ENCODE measurements at regions not wholly inside any gene's neighbourhood (a gene's known extent, or its start where the extent isn't known, plus 50 kb on each side); places are given as distances from the start of the nearest gene placed in this dataset.
"Not testable (repeated sequence)": the region's sequence is repeated elsewhere in the genome, so short reads cannot be mapped to it uniquely, and the experiment has no call there.

DNA sequence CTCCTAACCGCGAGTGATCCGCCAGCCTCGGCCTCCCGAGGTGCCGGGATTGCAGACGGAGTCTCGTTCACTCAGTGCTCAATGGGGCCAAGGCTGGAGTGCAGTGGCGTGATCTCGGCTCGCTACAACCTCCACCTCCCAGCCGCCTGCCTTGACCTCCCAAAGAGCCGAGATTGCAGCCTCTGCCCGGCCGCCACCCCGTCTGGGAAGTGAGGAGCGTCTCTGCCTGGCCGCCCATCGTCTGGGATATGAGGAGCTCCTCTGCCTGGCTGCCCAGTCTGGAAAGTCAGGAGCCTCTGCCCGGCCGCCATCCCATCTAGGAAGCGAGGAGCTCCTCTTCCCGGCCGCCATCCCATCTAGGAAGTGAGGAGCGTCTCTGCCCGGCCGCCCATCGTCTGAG, 58.8 kb upstream of the ANKRD30BL start:
- WGBS, 2 donors (ENCODE audit: low coverage in 1 of 2): no CpG with 5 or more reads among the region's 28 CpGs

GRCh38 chr2:132221886-132222285, 60.1 kb upstream of the ANKRD30BL start:
- H3K4me1 ChIP-seq, H3K27me3 ChIP-seq, ATAC-seq, H3K27ac ChIP-seq, H3K9me3 ChIP-seq, H3K36me3 ChIP-seq, H3K4me3 ChIP-seq: not testable (repeated sequence)
- WGBS, 2 donors (ENCODE audit: low coverage in 1 of 2): no CpG with 5 or more reads among the region's 30 CpGs

More for the DNA sequence above, 58.8 kb upstream of the ANKRD30BL start:
- not testable (repeated sequence) for ATAC-seq, H3K4me3 ChIP-seq, H3K27me3 ChIP-seq, H3K4me1 ChIP-seq, H3K27ac ChIP-seq, H3K36me3 ChIP-seq, H3K9me3 ChIP-seq

DNA sequence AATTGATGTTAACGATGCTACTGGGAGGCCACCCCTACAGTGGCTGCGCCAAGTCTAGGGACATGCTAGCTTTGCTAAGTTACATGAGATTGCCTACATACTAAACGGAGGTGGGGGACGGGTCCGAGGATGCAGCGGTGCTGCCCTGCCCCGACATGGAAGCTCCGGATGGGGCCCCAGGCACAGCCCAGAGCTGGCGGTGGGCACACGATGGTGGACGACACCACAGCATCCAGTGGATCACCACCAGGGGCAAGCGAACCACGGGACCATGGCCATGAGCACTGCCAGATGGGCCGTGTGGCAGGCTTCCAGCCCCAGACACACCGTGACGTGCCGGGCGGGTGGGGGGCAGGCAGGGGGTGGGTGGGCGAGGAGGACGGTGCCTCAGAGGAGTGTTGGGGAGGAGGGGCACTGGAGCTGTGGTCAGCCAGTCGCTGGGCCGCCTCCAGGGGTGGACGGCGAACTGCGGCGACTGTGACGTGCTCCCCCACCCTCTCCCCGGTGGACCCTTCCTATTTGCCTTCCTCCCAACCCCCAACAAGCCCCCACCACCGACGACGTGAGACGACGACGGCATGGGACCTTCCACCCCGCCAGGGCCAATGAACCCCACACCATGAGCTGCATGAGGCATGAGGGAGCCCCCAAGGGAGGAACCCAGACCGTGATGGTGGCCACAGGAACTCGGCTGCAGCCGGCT, 90.6 kb upstream of the ANKRD30BL start:
- H3K4me3 ChIP-seq: no peak overlapping the region
- H3K27me3 ChIP-seq: peaks cover 35% of the 10 kb centered on the region
- WGBS, 2 donors (ENCODE audit: low coverage in 1 of 2): 90% methylated on average over 2 of the region's 38 CpGs; no CpG with 5 or more reads in 1 of the 2 donors
- TF ChIP-seq EP300 (IDR thresholded peaks at IDR 0.05): no peak
- TF ChIP-seq POLR2A (IDR thresholded peaks at IDR 0.05): no peak
- no peak for TF ChIP-seq POLR2AphosphoS5 (IDR thresholded peaks at IDR 0.05)
- no peak for TF ChIP-seq CTCF (IDR thresholded peaks at IDR 0.05)
- peaks cover 0 to 10% (median 0%) of the 10 kb centered on the region in 3 donors for H3K4me1 ChIP-seq
- no peaks in the 10 kb centered on the region for H3K36me3 ChIP-seq
- ATAC-seq: no peak
- H3K27ac ChIP-seq: no peak overlapping the region
- H3K9me3 ChIP-seq: peaks cover 0 to 42% (median 0%) of the 10 kb centered on the region in 3 donors

- WGBS, 2 donors (ENCODE audit: low coverage in 1 of 2): 89 to 91% methylated on average over 7 of the region's 17 CpGs
- Histone ChIP-seq H3K27me3 (peaks cover 40% of the 10 kb centered on the region), H3K9me3 (peaks cover 0 to 42% (median 0%) of the 10 kb centered on the region in 3 donors), H3K4me1 (peaks cover 0 to 16% (median 0%) of the 10 kb centered on the region in 3 donors), H3K36me3 (no peaks in the 10 kb centered on the region), H3K27ac (no peak overlapping the region), H3K4me3 (no peak overlapping the region)
- TF ChIP-seq EP300 (IDR thresholded peaks at IDR 0.05) (no peak), POLR2AphosphoS5 (IDR thresholded peaks at IDR 0.05) (no peak), POLR2A (IDR thresholded peaks at IDR 0.05) (no peak), CTCF (IDR thresholded peaks at IDR 0.05) (no peak)
- ATAC-seq: no peak
Measured at GRCh38 chr2:132252894-132253264, 91.1 kb upstream of the ANKRD30BL start.

DNA sequence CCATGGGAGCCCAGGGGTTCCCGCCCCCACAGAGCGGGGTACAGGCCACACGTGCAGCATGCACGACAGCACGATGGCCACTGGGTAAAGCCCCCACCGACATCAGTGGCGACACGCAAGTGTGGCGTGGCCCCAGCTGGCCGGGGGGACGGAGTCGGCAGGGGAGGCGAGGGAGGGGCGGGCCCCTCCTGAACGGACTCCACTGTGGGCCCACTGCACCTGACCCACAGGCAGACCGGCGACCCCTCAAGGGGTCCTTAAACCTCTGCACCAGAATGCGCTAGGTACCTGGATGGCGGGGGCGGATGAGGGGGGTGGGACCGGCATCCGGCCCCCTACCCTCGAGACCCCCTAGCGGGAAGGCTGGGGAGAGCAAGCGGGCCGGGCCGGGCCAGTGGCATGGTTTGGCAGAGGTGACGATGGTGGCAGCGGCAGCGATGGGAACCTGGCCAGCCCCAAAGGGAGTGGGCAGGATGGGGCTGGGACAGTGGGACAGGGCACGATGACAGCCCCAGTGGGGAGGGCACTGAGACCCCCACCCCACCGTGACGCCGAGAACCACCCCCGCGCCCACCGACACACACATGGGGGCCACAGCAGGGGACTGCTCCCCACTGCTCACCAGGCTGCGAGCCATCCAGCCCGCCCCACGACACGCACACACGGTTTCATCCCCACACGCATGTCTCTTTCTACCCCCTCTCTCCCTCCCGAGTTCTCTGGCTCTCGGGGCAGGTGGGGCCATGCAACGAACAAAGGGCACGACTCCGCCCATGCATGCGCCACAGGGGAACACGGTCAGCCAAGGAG, 91.9 kb upstream of the ANKRD30BL start:
- Histone ChIP-seq H3K9me3 (peaks cover 0 to 35% (median 0%) of the 10 kb centered on the region in 3 donors), H3K36me3 (no peaks in the 10 kb centered on the region), H3K27me3 (peaks cover 48% of the 10 kb centered on the region), H3K27ac (no peak overlapping the region), H3K4me1 (peaks cover 0 to 16% (median 0%) of the 10 kb centered on the region in 3 donors), H3K4me3 (no peak overlapping the region)
- ATAC-seq: no peak
- 97% methylated on average over 25 of the region's 50 CpGs; no CpG with 5 or more reads in 1 of the 2 donors for WGBS, 2 donors (ENCODE audit: low coverage in 1 of 2)
- TF ChIP-seq POLR2AphosphoS5 (IDR thresholded peaks at IDR 0.05) (no peak), CTCF (IDR thresholded peaks at IDR 0.05) (no peak), POLR2A (IDR thresholded peaks at IDR 0.05) (no peak), EP300 (IDR thresholded peaks at IDR 0.05) (no peak)

DNA sequence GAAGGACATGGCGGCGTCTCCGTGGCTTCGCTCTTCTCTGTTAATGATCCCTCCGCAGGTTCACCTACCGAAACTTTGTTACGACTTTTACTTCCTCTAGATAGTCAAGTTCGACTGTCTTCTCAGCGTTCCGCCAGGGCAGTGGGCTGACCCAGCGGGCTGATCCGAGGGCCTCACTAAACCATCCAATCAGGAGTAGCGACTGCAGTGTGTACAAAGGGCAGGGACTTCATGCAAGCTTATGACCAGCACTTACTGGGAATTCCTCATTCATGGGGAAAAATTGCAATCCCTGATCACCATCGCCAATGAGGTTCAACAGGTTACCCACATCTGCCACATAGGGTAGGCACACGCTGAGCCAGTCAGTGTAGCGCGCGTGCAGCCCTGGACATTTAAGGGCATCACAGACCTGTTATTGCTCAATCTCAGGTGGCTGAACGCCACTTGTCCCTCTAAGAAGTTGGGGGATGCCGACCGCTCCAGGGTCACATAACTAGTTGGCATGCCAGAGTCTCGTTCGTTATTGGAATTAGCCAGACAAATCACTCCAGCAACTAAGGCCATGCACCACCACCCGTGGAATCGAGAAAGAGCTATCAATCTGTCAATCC, 92.7 kb upstream of the ANKRD30BL start:
- 98% methylated on average over 14 of the region's 25 CpGs; no CpG with 5 or more reads in 1 of the 2 donors for WGBS, 2 donors (ENCODE audit: low coverage in 1 of 2)
- not testable (repeated sequence) for H3K4me3 ChIP-seq
- peaks cover 55% of the 10 kb centered on the region for H3K27me3 ChIP-seq

More for the DNA sequence above, 92.7 kb upstream of the ANKRD30BL start:
- not testable (repeated sequence) for H3K27ac ChIP-seq, H3K36me3 ChIP-seq, ATAC-seq
- H3K4me1 ChIP-seq: peaks cover 0 to 16% (median 0%) of the 10 kb centered on the region in 3 donors
- peaks cover 0 to 28% (median 0%) of the 10 kb centered on the region in 3 donors for H3K9me3 ChIP-seq

Measured in gastroesophageal sphincter (tissue), 4 donors.